ENCODE measurements at regions not wholly inside any gene's neighbourhood (a gene's known extent, or its start where the extent isn't known, plus 50 kb on each side); places are given as distances from the start of the nearest gene placed in this dataset.

GRCh38 chr18:51724790-51725721 is 527.6 kb upstream of the MEX3C start:
- TF ChIP-seq POLR2A (IDR thresholded peaks at IDR 0.05) (no peak), CTCF (IDR thresholded peaks at IDR 0.05) (no peak)

Measured in uterus (tissue), 2 donors.